A549 (cell line): ENCODE measurements at regions not wholly inside any gene's neighbourhood (a gene's known extent, or its start where the extent isn't known, plus 50 kb on each side); places are given as distances from the start of the nearest gene placed in this dataset.

ENCODE experiments used
- ATAC-seq, 2 experiments: fragments of 200-7000 bp in 1 of 2; fragments of >200 bp in 1 of 2; cut with Nextera tagmentation in 1 of 2; cut with Tn5 transposase in 1 of 2; 3 replicates each; pipeline versions ENCODE4 v1.8.0 to v1.9.1; 2018 to 2020; ENCODE audit warnings: mild to moderate bottlenecking in 1 of 2, moderate library complexity in 1 of 2
- CTCF ChIA-PET: fragments of 300-600 bp; sonication (Branson Sonifier 250); formaldehyde crosslinking; extraction: SDS; loops from one replicate; lab custom pipeline; 2021; ENCODE audit warnings: antibody characterized with exemption, inconsistent platforms; lab: Yijun Ruan, JAX
- POLR2A ChIA-PET: fragments of 350-600 bp; formaldehyde crosslinking; extraction: SDS; loops from one replicate; lab custom pipeline; 2021; ENCODE audit warnings: antibody characterized with exemption, inconsistent platforms; lab: Yijun Ruan, JAX
- DNase-seq, 2 experiments: peaks; one replicate each; pipeline versions ENCODE4 v3.0.0 to v3.0.0-alpha.2; 2011 to 2016; ENCODE audit warnings: low read depth in 1 of 2, low spot score in 1 of 2
- FAIRE-seq: peaks from 2 replicates; lab custom pipeline; 2011; peaks lifted over from hg19 to GRCh38; lab: Jason Lieb, UNC
- H3K27ac ChIP-seq, 2 experiments: fragments of >200 bp; sonication (Bioruptor Twin); formaldehyde crosslinking; 3 replicates each; pipeline ENCODE4 v1.5.1; 2016 to 2017
- H3K4me1 ChIP-seq: fragments of >200 bp; sonication (Bioruptor Twin); formaldehyde crosslinking; 3 replicates; pipeline ENCODE4 v1.6.1; 2016
- H3K4me2 ChIP-seq: fragments of >200 bp; sonication (Bioruptor Twin); formaldehyde crosslinking; 3 replicates; pipeline ENCODE4 v1.6.1; 2016
- H3K4me3 ChIP-seq: fragments of >200 bp; sonication (Bioruptor Twin); formaldehyde crosslinking; 3 replicates; pipeline ENCODE4 v1.5.1; 2016
- H3K9me3 ChIP-seq: fragments of >200 bp; sonication (Bioruptor Twin); formaldehyde crosslinking; 3 replicates; pipeline ENCODE4 v1.6.1; 2016
- BHLHE40 ChIP-seq: IDR thresholded peaks from 2 replicates; pipeline ENCODE4 v1.6.1; 2012; ENCODE audit warnings: low read depth, low read length, inconsistent platforms
- CHD2 ChIP-seq: fragments of 150-350 bp; IDR thresholded peaks from 2 replicates; pipeline ENCODE4 v1.6.1; 2014; ENCODE audit warnings: low read length; ENCODE audit not compliant: partially characterized antibody
- CHD4 ChIP-seq: fragments of 200-600 bp; sonication (generic); IDR thresholded peaks from 2 replicates; pipeline ENCODE4 v1.6.1; 2016; ENCODE audit warnings: antibody characterized with exemption, mild to moderate bottlenecking, borderline replicate concordance
- CTCF ChIP-seq: fragments of >200 bp; sonication (Bioruptor Twin); formaldehyde crosslinking; IDR thresholded peaks from 3 replicates; pipeline ENCODE4 v1.5.1; 2016
- EP300 ChIP-seq, 2 experiments: fragments of >200 bp; sonication (Bioruptor Twin); formaldehyde crosslinking; IDR thresholded peaks; 2 replicates in 1 of 2; 3 replicates in 1 of 2; pipeline ENCODE4 v1.6.1; 2016 to 2017
- ESRRA ChIP-seq: fragments of 150-350 bp; IDR thresholded peaks from 2 replicates; pipeline ENCODE4 v1.6.1; 2014; ENCODE audit warnings: mild to moderate bottlenecking, low read length, borderline replicate concordance
- FOSL2 ChIP-seq, 2 experiments: fragments of 450-650 bp in 1 of 2; fragments of >200 bp in 1 of 2; sonication (Bioruptor Twin) in 1 of 2; formaldehyde crosslinking; IDR thresholded peaks; 2 replicates each; pipeline versions ENCODE4 v1.5.0 to v1.6.1; 2016 to 2020; ENCODE audit warnings: mild to moderate bottlenecking in 1 of 2, moderate library complexity in 1 of 2
- HDAC2 ChIP-seq: fragments of 200-600 bp; sonication (generic); IDR thresholded peaks from 2 replicates; pipeline ENCODE4 v1.6.1; 2016
- HOXA7 ChIP-seq: fragments of 250-450 bp; sonication (Bioruptor Pico); IDR thresholded peaks from 2 replicates; pipeline ENCODE4 v1.5.0; 2020; ENCODE audit warnings: mild to moderate bottlenecking, moderate library complexity
- JUN ChIP-seq, 2 experiments: fragments of >200 bp; sonication (Bioruptor Twin); formaldehyde crosslinking; IDR thresholded peaks; 2 replicates in 1 of 2; 3 replicates in 1 of 2; pipeline ENCODE4 v1.6.1; 2016 to 2017
- JUNB ChIP-seq: fragments of >200 bp; sonication (Bioruptor Twin); formaldehyde crosslinking; IDR thresholded peaks from 2 replicates; pipeline ENCODE4 v1.6.1; 2016
- KDM1A ChIP-seq: fragments of 200-600 bp; sonication (generic); IDR thresholded peaks from 2 replicates; pipeline ENCODE4 v1.6.1; 2016; ENCODE audit warnings: low read depth, mild to moderate bottlenecking
- MAFK ChIP-seq: fragments of 450-650 bp; IDR thresholded peaks from 2 replicates; pipeline ENCODE4 v1.6.1; 2014; ENCODE audit not compliant: partially characterized antibody
- POLR2A ChIP-seq: IDR thresholded peaks from 2 replicates; pipeline ENCODE4 v1.6.1; 2012; ENCODE audit warnings: mild to moderate bottlenecking, low read length
- RAD21 ChIP-seq, 2 experiments: fragments of >200 bp in 1 of 2; sonication (Bioruptor Twin) in 1 of 2; formaldehyde crosslinking in 1 of 2; IDR thresholded peaks in 1 of 2; conservative IDR thresholded peaks in 1 of 2; 2 replicates in 1 of 2; 3 replicates in 1 of 2; pipeline ENCODE4 v1.6.1; 2012 to 2018; ENCODE audit warnings: inconsistent platforms in 1 of 2
- RNF2 ChIP-seq: fragments of 200-600 bp; sonication (generic); IDR thresholded peaks from 2 replicates; pipeline ENCODE4 v1.6.1; 2016; ENCODE audit warnings: low read depth, mild to moderate bottlenecking, antibody characterized with exemption, moderate library complexity, borderline replicate concordance
- SMC3 ChIP-seq: fragments of >200 bp; sonication (Bioruptor Twin); formaldehyde crosslinking; IDR thresholded peaks from 3 replicates; pipeline ENCODE4 v1.6.1; 2018; ENCODE audit warnings: inconsistent platforms
- TP53 ChIP-seq: fragments of 250-450 bp; sonication (Bioruptor Pico); IDR thresholded peaks from 2 replicates; pipeline ENCODE4 v1.5.0; 2021; ENCODE audit warnings: mild to moderate bottlenecking, moderate library complexity
- USF2 ChIP-seq: fragments of 450-650 bp; IDR thresholded peaks from 2 replicates; pipeline ENCODE4 v1.6.1; 2014; ENCODE audit warnings: antibody characterized with exemption
- ZNF302 ChIP-seq: fragments of 250-450 bp; sonication (Bioruptor Pico); IDR thresholded peaks from 2 replicates; pipeline ENCODE4 v1.9.0; 2021; ENCODE audit warnings: inconsistent platforms, mild to moderate bottlenecking, moderate library complexity
- ZSCAN20 ChIP-seq: fragments of 250-450 bp; sonication (Bioruptor Pico); IDR thresholded peaks from 2 replicates; pipeline ENCODE4 v1.8.0; 2022; ENCODE audit warnings: mild to moderate bottlenecking, moderate library complexity
- WGBS: methylation state at CpG from one replicate; pipeline ENCODE4 v1.1.6; 2017; ENCODE audit errors: missing lambda C conversion rate; 5-methylcytosine and 5-hydroxymethylcytosine counted together

- Histone ChIP-seq H3K27ac (no peak overlapping the region), H3K4me2 (no peak overlapping the region), H3K4me3 (no peak overlapping the region), H3K9me3 (no peaks in the 10 kb centered on the region), H3K4me1 (no peaks in the 10 kb centered on the region)
- CTCF ChIA-PET: no interaction called here
- ATAC-seq (no peak), DNase-seq (no peak), FAIRE-seq (no peak)
- POLR2A ChIA-PET: no interaction called here
- TF ChIP-seq BHLHE40 (no peak), ZSCAN20 (CRISPR knock-in tag) (no peak), SMC3 (no peak), RAD21 (conservative IDR thresholded peaks at IDR 0.05 in 1 of 2, IDR thresholded peaks at IDR 0.05 in 1 of 2) (no peak), TP53 (CRISPR knock-in tag) (no peak), USF2 (no peak), HOXA7 (CRISPR knock-in tag) (no peak), JUN (IDR thresholded peaks at IDR 0.05) (no peak), POLR2A (no peak), CHD2 (no peak), ESRRA (no peak)
Observed at GRCh38 chr6:164753517-164753916, 555.9 kb downstream of the C6orf118 start.

- H3K27ac ChIP-seq: no peak overlapping the region
- no peak for ATAC-seq
- TF ChIP-seq TP53 (CRISPR knock-in tag) (no peak), MAFK (no peak), CHD2 (no peak), JUNB (no peak), ZNF302 (CRISPR knock-in tag) (no peak), CTCF (no peak), CHD4 (no peak)
- 11% methylated on average over 3 of the region's 5 CpGs for WGBS
- H3K9me3 ChIP-seq: no peaks in the 10 kb centered on the region
- H3K4me3 ChIP-seq: no peak overlapping the region
- H3K4me2 ChIP-seq: no peak overlapping the region
- ChIA-PET POLR2A (no interaction called here), CTCF (no interaction called here)
- no peaks in the 10 kb centered on the region for H3K4me1 ChIP-seq
- no peak for FAIRE-seq
- DNase-seq: no peak
Observed at GRCh38 chr6:164751395-164751794, 558.0 kb downstream of the C6orf118 start.

GRCh38 chr6:164750128-164750527, 559.3 kb downstream of the C6orf118 start:
- WGBS: 28% methylated on average over 3 of the region's 3 CpGs
- Histone ChIP-seq H3K27ac (no peak overlapping the region), H3K4me1 (no peaks in the 10 kb centered on the region), H3K4me3 (no peak overlapping the region), H3K9me3 (no peaks in the 10 kb centered on the region), H3K4me2 (no peak overlapping the region)
- no peak for TF ChIP-seq TP53 (CRISPR knock-in tag)
- TF ChIP-seq POLR2A: no peak
- TF ChIP-seq BHLHE40: no peak
- no peak for TF ChIP-seq RNF2
- TF ChIP-seq HDAC2: no peak
- no peak for TF ChIP-seq FOSL2 (IDR thresholded peaks at IDR 0.05)
- TF ChIP-seq FOSL2 (CRISPR knock-in tag; IDR thresholded peaks at IDR 0.05): no peak
- TF ChIP-seq HOXA7 (CRISPR knock-in tag): no peak
- no peak for TF ChIP-seq EP300 (IDR thresholded peaks at IDR 0.05)
- TF ChIP-seq KDM1A: no peak
- ATAC-seq: no peak
- FAIRE-seq: no peak
- DNase-seq: no peak
- POLR2A ChIA-PET: no interaction called here
- CTCF ChIA-PET: no interaction called here
